ENCODE measurements at regions not wholly inside any gene's neighbourhood (a gene's known extent, or its start where the extent isn't known, plus 50 kb on each side); places are given as distances from the start of the nearest gene placed in this dataset.

GRCh38 chr1:200311256-200311655, 98.6 kb downstream of the ZNF281 start:
- no peak for TF ChIP-seq EZH2 (IDR thresholded peaks at IDR 0.05)
- TF ChIP-seq POLR2AphosphoS5 (IDR thresholded peaks at IDR 0.05; ENCODE audit: borderline replicate concordance, low read depth, low read length), result no peak
